Right cardiac atrium (tissue), 5 donors: ENCODE measurements at regions not wholly inside any gene's neighbourhood (a gene's known extent, or its start where the extent isn't known, plus 50 kb on each side); places are given as distances from the start of the nearest gene placed in this dataset.
"Not testable (repeated sequence)": the region's sequence is repeated elsewhere in the genome, so short reads cannot be mapped to it uniquely, and the experiment has no call there.

Experiments used
- ATAC-seq, 2 donors: fragments of 200-7000 bp; cut with Tn5 transposase; one replicate each; pipeline versions ENCODE4 v1.8.0 to v1.9.1; 2020; ENCODE audit warnings: moderate library complexity in 2 of 2, mild to moderate bottlenecking in 1 of 2
- DNase-seq, 3 donors: peaks; one replicate each; pipeline ENCODE4 v3.0.0-alpha.2; 2020
- H3K27ac ChIP-seq: one replicate; pipeline ENCODE4 v1.5.1; 2013; ENCODE audit warnings: mild to moderate bottlenecking, low read length, control low read depth, moderate library complexity
- H3K27me3 ChIP-seq: one replicate; pipeline ENCODE4 v1.6.1; 2013; ENCODE audit not compliant: control insufficient read depth, insufficient read depth
- H3K4me1 ChIP-seq: one replicate; pipeline ENCODE4 v1.6.1; 2013; ENCODE audit warnings: low read length; ENCODE audit not compliant: control insufficient read depth, insufficient read depth
- H3K4me3 ChIP-seq: one replicate; pipeline ENCODE4 v1.5.1; 2013; ENCODE audit warnings: low read length, control low read depth
- H3K9me3 ChIP-seq: one replicate; pipeline ENCODE4 v1.6.1; 2013; ENCODE audit warnings: low read length; ENCODE audit not compliant: control insufficient read depth
- WGBS: extraction: QIAGEN DNeasy Blood & Tissue Kit; methylation state at CpG from one replicate; pipeline ENCODE4 v1.1.7; 2013; 5-methylcytosine and 5-hydroxymethylcytosine counted together
- intact Hi-C, 4 donors: fragments of 100-400 bp; cut with DNase I; formaldehyde crosslinking; loops; one replicate each; pipeline versions ENCODE4 v1.11.0 to v1.14.0; 2022 to 2023
- donor health status: healthy with polysubstance abuse.
- donor health status: DM: no; HTN: yes; CAD: no.
- donor health status: DM: no; HTN: no; CAD: no.
- donor health status: DM: no; HTN: yes; CAD: no; lungs with severe emphysema.
- donor health status: DM: yes; HTN: yes; CAD: no.

DNA sequence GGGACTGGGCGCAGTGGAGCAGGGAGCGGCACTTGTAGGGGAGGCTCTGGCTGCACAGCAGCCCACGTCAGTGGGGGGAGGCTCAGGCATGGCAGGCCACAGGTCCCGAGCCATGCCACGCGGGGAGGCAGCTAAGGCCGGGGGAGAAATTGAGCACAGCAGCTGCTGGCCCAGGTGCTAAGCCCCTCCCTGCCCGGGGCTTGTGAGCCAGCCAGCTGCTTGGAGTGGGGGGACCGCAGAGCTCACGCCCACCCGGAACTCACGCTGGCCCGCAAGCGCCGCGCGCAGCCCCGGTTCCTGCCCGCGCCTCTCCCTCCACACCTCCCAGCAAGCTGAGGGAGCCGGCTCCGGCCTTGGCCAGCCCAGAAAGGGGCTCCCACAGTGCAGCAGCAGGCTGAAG, 193.5 kb upstream of the DNAJC19 start:
- H3K9me3 ChIP-seq, H3K27me3 ChIP-seq, H3K27ac ChIP-seq, H3K4me3 ChIP-seq, ATAC-seq, intact Hi-C loops, H3K4me1 ChIP-seq: not testable (repeated sequence)
- DNase-seq, result peak in 1 of 3 donors; percentile 7
- 93% methylated on average over 22 of the region's 22 CpGs for WGBS

DNA sequence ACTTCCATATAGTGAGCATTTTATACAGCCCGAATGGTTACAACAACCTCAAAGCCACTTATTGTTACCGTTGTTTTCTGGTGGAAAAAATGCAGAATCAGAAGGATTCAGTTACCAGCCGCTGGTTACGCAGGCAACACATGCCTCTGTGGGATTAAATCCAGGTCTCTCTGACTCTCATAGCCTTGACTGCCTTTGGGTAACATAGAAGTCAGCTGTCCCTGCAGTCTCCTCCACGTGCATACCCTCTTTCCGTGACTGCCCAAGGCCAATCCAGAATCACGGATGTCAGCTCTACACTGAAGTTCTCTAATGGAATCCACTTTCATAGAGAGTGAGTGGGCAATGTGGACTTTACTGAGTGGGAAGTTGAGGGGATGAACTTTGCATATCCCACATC, 189.5 kb upstream of the DNAJC19 start:
- Histone ChIP-seq H3K27me3 (no peaks in the 10 kb centered on the region), H3K4me1 (no peaks in the 10 kb centered on the region), H3K27ac (no peak overlapping the region), H3K9me3 (no peaks in the 10 kb centered on the region), H3K4me3 (no peak overlapping the region)
- WGBS, result 77% methylated on average over 7 of the region's 7 CpGs
- no peak for DNase-seq
- ATAC-seq, result no peak
- intact Hi-C loops, result loop anchor here in 2 of 4 donors (5.0 kb wide), 1 partner anchor 377 kb away; no protein-coding TSS in a partner anchor

DNA sequence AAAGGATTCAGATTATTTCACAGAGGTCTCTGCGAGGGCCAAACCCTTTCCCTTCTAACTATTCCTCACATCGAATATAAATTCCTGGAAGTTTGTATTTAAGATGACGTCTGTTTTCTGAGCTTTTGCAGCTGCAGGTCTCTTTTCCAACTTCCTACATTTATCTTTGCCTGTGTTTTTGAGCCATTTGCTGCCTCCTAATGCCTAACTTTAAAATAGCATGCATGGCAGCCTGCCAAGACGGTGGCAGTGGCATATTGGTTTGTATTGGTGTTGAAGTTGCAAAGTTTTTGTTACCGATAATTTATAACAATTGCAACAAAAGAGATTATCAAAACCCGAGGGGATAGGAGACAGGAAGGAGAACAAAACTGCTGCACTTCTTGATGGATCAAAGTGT, 187.1 kb upstream of the DNAJC19 start:
- no peaks in the 10 kb centered on the region for H3K9me3 ChIP-seq
- H3K27ac ChIP-seq, result no peak overlapping the region
- DNase-seq (peak; percentile 60 to 85 (median 60)), ATAC-seq (no peak)
- H3K4me3 ChIP-seq, result no peak overlapping the region
- H3K4me1 ChIP-seq, result no peaks in the 10 kb centered on the region
- no peaks in the 10 kb centered on the region for H3K27me3 ChIP-seq
- intact Hi-C loops, result loop anchor here in 2 of 4 donors (5.0 kb wide), 1 partner anchor 374 kb away; no protein-coding TSS in a partner anchor
- WGBS, result 11% methylated on average over 6 of the region's 6 CpGs

DNA sequence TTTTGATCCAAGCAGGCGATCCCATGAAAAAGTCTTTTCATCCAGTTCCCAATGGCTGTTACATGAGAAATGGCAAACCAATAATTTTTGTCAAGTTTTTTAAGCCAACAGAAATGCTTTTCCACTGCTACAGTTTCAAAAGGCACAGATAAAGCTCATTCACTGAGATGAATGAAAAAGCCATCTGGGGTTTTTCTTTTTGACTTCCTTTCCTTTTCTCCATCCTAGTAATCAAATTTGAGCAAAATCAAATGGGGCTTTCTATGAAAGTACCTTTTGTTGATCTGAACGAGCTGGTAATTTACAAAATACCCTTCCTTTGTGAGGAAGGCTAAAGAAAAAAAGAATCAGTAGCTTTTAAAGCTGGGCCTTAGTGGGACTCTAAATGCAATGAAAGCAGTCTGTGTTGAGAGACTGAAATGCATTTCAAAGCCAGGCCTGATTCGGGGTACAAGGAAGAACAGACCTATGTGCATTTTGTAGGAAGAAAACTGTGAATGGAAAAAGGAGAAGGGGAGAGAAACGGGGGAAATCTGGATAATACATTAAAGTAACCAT, 185.2 kb upstream of the DNAJC19 start:
- ATAC-seq (no peak), DNase-seq (no peak)
- no peak overlapping the region for H3K4me3 ChIP-seq
- WGBS, result 38% methylated on average over 4 of the region's 4 CpGs
- H3K9me3 ChIP-seq, result no peaks in the 10 kb centered on the region
- H3K4me1 ChIP-seq, result no peaks in the 10 kb centered on the region
- H3K27ac ChIP-seq, result no peak overlapping the region
- intact Hi-C loops, result loop anchor here in 3 of 4 donors (5.0 kb wide), 1 partner anchor 372 kb away; no protein-coding TSS in a partner anchor
- no peaks in the 10 kb centered on the region for H3K27me3 ChIP-seq

DNA sequence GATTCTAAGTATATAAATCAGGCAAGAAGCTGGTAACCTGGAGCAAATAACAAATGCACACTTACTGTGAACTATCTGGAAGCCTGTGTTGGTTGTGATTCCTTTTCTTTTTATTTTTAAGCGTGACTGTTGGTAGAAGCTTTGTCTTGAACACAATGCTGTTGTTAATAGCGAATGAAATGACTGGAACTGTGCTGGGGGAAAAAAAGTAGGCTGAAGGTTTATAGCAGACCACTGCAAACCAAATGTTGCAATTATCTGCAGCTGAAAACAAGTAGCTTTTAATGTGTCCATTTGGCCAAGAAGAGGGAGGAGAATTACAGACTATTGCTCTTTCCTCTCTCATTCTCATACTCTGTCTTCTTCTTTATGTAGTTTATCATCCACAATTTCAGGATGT, 184.5 kb upstream of the DNAJC19 start:
- no peaks in the 10 kb centered on the region for H3K27me3 ChIP-seq
- no peak overlapping the region for H3K27ac ChIP-seq
- DNase-seq (no peak), ATAC-seq (no peak)
- WGBS, result 74% methylated on average over 2 of the region's 2 CpGs
- H3K4me1 ChIP-seq, result no peaks in the 10 kb centered on the region
- intact Hi-C loops, result loop anchor here in 1 of 4 donors (5.0 kb wide), 1 partner anchor 372 kb away; no protein-coding TSS in a partner anchor
- H3K9me3 ChIP-seq, result no peaks in the 10 kb centered on the region
- H3K4me3 ChIP-seq, result no peak overlapping the region

DNA sequence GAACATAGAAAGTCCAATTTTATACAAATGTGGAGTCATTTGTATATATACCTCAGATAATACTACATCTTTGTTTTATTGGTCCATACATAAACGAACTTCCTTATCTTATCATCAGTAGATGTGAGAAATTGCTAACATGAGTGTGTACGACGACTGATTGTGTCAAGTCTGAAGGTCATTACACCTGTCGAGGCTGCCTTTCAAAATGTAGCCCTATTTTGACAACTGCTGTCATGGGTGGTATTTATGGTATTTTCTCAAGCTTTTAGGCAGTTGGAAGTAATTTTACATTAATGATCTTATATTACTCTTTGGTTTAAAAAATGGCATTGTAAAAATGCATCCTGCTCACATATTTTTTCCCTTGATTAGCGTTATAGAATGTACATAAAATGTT, 183.7 kb upstream of the DNAJC19 start:
- H3K4me1 ChIP-seq, result no peaks in the 10 kb centered on the region
- DNase-seq, result no peak
- H3K27me3 ChIP-seq, result no peaks in the 10 kb centered on the region
- H3K9me3 ChIP-seq, result no peaks in the 10 kb centered on the region
- no peak overlapping the region for H3K4me3 ChIP-seq
- H3K27ac ChIP-seq, result no peak overlapping the region
- ATAC-seq, result no peak
- WGBS, result 46% methylated on average over 5 of the region's 5 CpGs
- intact Hi-C loops, result loop anchor here in 1 of 4 donors (5.0 kb wide), 1 partner anchor 371 kb away; no protein-coding TSS in a partner anchor

DNA sequence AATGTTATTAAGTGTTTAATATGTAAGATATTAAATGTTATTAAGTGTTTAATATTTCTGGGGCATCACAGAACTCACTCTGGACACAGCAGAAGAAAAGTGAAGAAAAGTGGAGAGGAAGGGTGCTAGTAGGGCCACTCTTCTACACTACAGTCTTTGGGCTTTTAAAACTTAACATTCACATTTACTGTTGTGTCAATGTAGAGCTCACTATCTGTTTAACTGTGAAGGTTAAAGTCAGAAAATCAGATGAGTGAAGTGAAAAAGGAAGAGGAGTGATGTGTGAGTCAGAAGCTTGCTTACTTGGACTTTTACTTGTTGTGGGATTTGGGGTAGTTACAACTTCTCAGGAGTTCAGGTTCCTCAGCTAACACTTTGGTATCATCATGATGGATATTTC, 145.3 kb upstream of the DNAJC19 start:
- intact Hi-C loops, result no loop called here
- DNase-seq (no peak), ATAC-seq (no peak)
- H3K4me1 ChIP-seq, result no peaks in the 10 kb centered on the region
- H3K9me3 ChIP-seq, result no peaks in the 10 kb centered on the region
- no peak overlapping the region for H3K27ac ChIP-seq
- no peak overlapping the region for H3K4me3 ChIP-seq
- H3K27me3 ChIP-seq, result no peaks in the 10 kb centered on the region

DNA sequence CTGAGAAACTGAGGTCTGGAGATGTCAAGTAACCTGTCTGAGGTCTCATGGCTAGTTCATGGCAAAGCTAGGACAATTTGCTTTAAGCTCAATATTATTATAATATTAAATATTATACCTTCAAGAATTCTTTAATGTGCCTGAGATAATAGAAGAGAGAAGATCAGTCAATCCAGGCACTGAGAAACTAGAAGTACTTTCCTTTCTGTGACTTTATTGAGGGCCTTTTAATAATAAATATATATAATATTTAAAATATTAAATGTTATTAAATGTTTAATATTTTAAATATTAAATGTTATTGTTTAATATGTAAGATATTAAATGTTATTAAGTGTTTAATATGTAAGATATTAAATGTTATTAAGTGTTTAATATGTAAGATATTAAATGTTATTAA, 144.3 kb upstream of the DNAJC19 start:
- Histone ChIP-seq H3K9me3 (no peaks in the 10 kb centered on the region), H3K4me1 (no peaks in the 10 kb centered on the region), H3K4me3 (no peak overlapping the region), H3K27ac (no peak overlapping the region), H3K27me3 (no peaks in the 10 kb centered on the region)
- ATAC-seq (no peak), DNase-seq (no peak)
- intact Hi-C loops, result no loop called here

DNA sequence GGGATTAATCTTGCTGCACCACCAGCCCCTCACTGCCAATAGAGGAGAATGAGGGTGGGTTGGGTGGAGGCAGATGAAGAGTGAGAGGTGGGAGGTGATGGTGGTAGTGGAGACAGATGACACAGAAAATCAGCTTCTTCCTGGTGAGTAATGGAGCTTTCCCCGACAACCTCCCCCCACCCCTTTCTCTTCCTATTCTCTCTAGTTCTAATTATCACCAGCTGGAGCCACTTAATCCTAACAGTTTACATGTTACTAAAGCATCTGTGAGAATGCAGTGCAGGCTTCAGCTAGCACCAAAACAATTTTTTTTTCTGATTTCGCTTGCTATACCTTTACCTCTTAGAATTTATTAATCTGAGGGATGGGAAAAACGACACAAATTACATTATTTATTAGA, 116.1 kb upstream of the DNAJC19 start:
- H3K4me1 ChIP-seq, result no peaks in the 10 kb centered on the region
- no peaks in the 10 kb centered on the region for H3K27me3 ChIP-seq
- no peak for DNase-seq
- ATAC-seq, result no peak
- 45% methylated on average over 3 of the region's 3 CpGs for WGBS
- H3K27ac ChIP-seq, result no peak overlapping the region
- no peak overlapping the region for H3K4me3 ChIP-seq
- H3K9me3 ChIP-seq, result no peaks in the 10 kb centered on the region
- intact Hi-C loops, result no loop called here

DNA sequence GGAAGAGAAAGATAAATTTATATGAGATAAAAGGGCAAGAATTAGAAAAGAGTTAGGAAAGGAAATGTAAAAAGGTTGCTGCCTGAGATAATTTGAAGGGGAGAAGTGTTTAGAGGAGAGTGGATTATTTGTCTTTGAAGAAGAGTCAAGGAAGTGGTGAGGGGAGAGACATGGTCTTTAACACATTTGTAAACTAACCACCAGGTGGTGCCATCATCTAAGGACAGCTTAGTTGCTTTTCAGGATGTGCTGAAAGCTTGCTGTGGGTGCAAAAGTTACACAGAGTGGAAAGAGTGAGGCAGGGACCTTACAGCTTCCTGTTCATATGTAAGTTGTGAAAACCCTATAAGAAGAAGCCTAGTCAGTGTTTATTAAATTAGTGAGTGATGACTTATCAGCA, 114.1 kb upstream of the DNAJC19 start:
- no peak overlapping the region for H3K27ac ChIP-seq
- no peak for ATAC-seq
- DNase-seq, result no peak
- H3K4me3 ChIP-seq, result no peak overlapping the region
- H3K9me3 ChIP-seq, result no peaks in the 10 kb centered on the region
- intact Hi-C loops, result no loop called here
- no peaks in the 10 kb centered on the region for H3K27me3 ChIP-seq
- H3K4me1 ChIP-seq, result no peaks in the 10 kb centered on the region

DNA sequence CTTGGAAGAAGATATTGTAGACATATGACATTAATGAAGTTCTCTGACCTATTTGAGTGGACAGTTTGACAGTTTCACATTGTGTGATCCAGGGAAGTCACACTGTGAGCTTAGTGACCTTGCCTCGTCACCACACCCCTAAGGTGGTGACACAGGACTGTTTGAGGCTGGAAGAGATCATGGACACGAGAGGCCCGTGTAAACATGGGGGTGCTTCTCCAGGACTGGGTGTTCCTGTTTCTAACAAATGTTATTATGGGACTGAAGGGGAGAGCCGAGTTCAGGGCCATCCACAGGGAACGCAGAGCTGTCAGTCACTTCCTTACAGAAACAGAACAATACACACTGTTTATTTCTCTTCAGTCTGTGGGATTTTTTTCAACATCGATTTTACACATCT, 96.5 kb upstream of the DNAJC19 start:
- no peak overlapping the region for H3K27ac ChIP-seq

DNA sequence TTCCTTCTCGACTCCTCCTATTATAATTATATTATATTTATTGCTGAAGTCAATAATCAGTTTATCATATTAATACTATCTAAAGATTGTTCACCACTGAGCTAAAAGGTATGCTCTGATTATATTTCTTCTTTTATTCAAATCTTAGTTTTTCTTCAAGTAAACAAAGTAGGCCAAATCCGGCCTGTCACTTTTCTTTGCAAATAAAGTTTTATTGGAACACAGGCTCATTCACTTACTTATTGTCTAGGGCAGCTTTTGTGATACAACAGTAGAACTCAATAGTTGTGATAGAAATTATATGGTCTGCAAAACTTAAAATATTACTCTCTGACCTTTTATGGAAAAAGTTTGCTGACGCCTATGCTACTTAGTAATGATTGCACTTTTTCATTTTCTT, 92.4 kb upstream of the DNAJC19 start:
- 86% methylated on average over 3 of the region's 3 CpGs for WGBS
- no peaks in the 10 kb centered on the region for H3K9me3 ChIP-seq
- no peaks in the 10 kb centered on the region for H3K4me1 ChIP-seq
- no peak overlapping the region for H3K4me3 ChIP-seq
- no peaks in the 10 kb centered on the region for H3K27me3 ChIP-seq
- no peak overlapping the region for H3K27ac ChIP-seq
- ATAC-seq (no peak), DNase-seq (no peak)
- intact Hi-C loops, result no loop called here

More for the DNA sequence above, 96.5 kb upstream of the DNAJC19 start:
- Histone ChIP-seq H3K4me1 (peaks cover 2% of the 10 kb centered on the region), H3K27me3 (no peaks in the 10 kb centered on the region), H3K9me3 (no peaks in the 10 kb centered on the region), H3K4me3 (no peak overlapping the region)
- peak; percentile 51 to 78 for ATAC-seq
- 45% methylated on average over 6 of the region's 6 CpGs for WGBS
- intact Hi-C loops, result no loop called here
- peak in 1 of 3 donors; percentile 37 for DNase-seq
